NCI-H1694 (cell line): ENCODE measurements at regions not wholly inside any gene's neighbourhood (a gene's known extent, or its start where the extent isn't known, plus 50 kb on each side); places are given as distances from the start of the nearest gene placed in this dataset.
"Not testable (repeated sequence)": the region's sequence is repeated elsewhere in the genome, so short reads cannot be mapped to it uniquely, and the experiment has no call there.

ENCODE experiments used
- DNase-seq: peaks from one replicate; lab custom pipeline; 2025; lab: John Stamatoyannopoulos, UW

DNA sequence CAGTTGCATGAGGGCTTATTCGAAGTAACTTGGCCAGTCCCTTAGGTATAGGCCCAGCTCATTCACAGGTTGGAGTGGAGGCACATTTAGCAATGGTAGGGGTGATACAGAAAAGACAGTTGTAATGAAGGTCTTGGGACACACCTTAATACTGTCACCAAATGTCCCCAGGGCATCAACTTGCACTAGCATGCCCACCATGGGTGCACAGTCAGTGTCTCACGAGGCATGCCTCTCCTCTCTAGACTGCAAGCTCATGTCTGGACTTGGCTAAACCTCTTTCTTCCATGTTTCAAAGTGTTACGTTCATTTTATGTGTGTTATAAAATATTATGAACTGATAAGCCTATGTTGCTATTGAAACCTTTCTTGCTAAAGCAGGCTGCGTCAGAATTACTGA, 124.0 kb upstream of the ECI2 start:
- DNase-seq = no peak

GRCh38 chr6:4258733-4259132, 123.4 kb upstream of the ECI2 start:
- DNase-seq = no peak

DNA sequence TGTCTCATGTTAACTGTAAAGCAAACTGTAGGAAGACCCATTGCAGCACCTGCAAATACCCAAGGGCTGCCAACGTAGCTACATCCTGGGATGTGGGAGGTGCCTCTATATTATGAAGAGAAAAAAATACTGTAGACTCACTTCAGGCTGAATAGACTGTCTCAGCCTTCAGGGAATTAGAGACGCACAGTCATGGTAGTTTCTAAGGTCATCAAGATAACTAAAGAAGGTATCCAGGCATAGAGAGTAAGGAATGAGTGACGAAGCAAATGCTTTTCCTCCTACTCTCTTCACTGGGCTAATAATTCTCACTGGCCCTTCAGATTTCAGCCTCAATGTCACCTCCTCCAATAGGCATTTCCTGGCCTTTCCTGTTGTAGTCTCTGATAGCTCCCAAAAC, 121.6 kb upstream of the ECI2 start:
- no peak for DNase-seq

DNA sequence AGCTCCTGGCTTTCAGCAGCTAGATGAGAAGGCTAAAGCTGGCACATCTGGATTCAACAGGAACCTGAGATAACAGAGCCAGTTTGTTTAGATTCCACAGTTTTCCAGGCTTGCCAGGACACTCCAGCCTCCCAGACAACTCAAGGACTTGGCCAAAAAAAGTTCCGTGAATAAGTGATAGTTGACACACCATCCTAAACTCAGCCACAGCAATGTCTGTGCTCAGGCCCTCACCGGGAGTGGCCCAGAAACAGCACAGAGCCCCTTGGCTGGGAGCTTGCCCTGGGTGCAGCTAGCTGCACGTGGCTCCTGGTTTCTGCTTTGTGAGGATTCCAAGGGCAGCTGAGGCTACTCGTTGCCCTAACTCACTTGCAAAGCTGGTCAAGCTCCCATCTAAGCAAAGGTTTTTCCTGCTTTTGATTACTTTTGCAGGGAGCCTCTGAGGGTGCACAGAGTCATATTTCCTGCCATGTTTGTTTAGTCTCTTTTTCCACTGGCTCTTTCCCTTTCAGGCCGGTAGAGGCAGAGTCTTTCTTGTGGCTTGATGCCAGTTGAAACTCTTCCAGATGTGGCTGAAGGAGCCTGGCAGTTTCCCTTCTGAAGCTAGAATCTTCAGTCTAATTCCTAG, 118.3 kb upstream of the ECI2 start:
- DNase-seq = no peak

GRCh38 chr6:4252445-4252844, 117.1 kb upstream of the ECI2 start:
- DNase-seq = not testable (repeated sequence)

GRCh38 chr6:4250645-4251044, 115.3 kb upstream of the ECI2 start:
- DNase-seq = no peak

DNA sequence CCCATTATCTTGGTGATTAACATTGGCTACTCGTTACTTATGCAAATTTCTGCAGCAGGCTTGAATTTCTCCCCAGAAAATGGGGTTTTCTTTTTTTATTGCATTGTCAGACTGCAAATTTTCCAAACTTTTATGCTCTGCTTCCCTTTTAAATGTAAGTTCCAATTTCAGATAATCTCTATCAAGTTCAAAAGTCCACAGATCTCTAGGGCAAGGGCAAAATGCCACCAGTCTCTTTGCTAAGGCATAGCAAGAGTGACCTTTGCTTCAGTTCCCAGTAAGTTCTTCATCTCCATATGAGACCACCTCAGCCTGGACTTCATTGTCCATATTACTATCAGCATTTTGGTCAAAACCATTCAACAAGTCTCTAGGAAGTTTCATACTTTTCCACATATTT, 108.5 kb upstream of the ECI2 start:
- DNase-seq = not testable (repeated sequence)

DNA sequence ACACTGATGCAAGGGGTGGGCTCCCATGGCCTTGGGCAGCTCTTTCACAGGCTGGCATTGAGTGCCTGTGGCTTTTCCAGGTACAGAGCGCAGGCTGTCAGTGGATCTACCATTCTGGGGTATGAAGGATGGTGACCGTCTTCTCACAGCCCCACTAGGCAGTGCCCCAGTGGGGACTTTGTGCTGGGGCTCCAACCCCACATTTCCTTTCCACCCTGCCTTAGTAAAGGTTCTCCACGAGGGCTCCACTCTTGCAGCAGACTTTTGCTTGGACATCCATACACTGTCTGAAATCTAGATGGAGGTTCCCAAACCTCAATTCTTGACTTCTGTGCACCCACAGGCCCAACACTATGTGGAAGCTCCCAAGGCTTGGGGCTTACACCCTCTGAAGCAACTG, 107.9 kb upstream of the ECI2 start:
- DNase-seq = no peak

- DNase-seq = no peak
Observed at GRCh38 chr6:4242601-4243000, 107.2 kb upstream of the ECI2 start.

DNA sequence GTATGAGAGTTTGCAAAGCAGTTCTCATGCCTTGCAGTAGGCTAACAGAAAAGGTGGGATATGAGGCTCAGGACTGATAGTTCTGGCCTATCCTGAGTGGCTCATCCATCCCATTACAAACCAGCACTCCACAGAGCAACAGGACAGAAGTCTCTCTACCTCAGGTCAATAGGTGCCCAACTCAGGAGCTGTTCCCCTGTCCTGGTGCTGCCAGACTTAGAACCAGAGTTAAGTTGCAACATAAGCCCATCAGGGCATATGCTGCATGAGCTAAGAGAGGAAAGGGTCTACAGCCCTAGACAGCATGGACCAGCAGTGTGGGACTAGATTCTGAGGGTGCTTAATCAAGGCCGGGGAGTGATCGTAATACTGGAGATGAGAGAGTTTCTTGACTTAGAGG, 104.8 kb upstream of the ECI2 start:
- no peak for DNase-seq

- no peak for DNase-seq
Observed at GRCh38 chr6:4225161-4225872, 89.9 kb upstream of the ECI2 start.

- DNase-seq = no peak
Observed at GRCh38 chr6:4224067-4224978, 88.9 kb upstream of the ECI2 start.

- DNase-seq = no peak
Observed at GRCh38 chr6:4220558-4220957, 85.2 kb upstream of the ECI2 start.

DNA sequence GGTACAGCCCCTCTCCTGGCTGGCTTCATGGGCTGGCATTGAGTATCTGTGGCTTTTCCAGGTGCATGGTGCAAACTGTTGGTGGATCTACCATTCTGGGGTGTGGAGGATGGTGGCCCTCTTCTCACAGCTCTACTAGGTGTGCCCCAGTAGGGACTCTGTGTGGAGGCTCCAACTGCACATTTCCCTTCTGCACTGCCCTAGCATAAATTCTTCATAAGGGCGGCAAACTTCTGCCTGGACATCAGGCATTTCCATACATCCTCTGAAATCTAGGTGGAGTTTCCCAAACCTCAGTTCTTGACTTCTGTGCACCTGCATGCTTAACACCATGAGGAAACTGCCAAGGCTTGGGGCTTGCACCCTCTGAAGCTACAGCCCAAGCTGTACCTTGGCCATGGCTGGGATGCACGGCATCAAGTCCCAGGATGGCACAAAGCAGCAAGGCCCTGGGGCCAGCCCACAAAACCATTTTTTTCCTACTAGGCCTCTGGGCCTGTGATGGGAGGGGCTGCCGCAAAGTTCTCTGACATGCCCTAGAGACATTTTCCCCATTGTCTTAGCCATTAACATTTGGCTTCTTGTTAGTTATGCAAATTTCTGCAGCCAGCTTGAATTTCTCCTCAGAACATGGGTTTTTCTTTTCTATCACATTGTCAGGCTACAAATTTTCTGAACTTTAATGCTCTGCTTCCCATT, 83.4 kb upstream of the ECI2 start:
- DNase-seq = not testable (repeated sequence)

GRCh38 chr6:4212588-4212987, 77.2 kb upstream of the ECI2 start:
- DNase-seq = no peak

- peak; percentile 5 for DNase-seq
Observed at GRCh38 chr6:4210629-4211419, 75.4 kb upstream of the ECI2 start.

- no peak for DNase-seq
Observed at GRCh38 chr6:4209196-4209595, 73.8 kb upstream of the ECI2 start.

DNA sequence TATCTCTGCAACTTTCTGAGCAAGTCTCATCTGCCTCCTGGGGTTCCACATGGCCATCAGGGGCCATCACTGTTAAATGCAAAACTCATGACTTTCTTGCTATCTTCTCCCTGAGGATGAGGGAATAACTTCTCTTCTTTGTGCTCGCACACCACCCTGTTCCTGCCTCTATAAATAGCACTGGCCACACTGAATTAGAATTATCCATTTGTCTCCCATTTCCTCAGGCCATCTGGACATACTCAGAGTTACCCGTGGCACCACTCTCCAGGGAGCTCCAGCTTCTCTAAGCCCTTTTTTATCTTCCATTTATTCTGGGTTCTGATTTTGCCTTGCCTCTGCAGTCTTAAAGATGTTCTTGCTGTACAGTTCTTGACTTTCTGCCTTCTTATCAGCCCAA, 72.8 kb upstream of the ECI2 start:
- no peak for DNase-seq

GRCh38 chr6:4203642-4204417, 68.5 kb upstream of the ECI2 start:
- DNase-seq = not testable (repeated sequence)

DNA sequence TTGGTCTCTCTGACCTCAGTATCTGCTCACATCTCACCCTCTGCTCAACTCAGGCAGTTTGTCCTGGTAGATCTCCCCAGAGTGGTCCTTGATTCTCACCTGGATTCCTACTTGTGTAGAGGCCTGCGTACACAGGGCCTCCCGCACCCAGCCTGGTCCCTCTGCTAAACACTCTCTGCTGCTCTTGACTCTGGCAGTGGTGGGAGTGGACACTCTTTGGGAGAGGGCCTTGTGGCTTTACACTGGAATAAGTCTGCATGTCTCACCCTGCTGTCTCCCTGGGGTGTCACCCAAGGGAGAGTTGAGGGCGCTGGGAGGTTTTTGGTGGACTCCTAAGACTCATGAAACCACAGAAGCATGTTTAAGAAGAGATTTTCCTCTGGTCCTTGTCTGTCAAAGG, 57.3 kb upstream of the ECI2 start:
- no peak for DNase-seq

DNA sequence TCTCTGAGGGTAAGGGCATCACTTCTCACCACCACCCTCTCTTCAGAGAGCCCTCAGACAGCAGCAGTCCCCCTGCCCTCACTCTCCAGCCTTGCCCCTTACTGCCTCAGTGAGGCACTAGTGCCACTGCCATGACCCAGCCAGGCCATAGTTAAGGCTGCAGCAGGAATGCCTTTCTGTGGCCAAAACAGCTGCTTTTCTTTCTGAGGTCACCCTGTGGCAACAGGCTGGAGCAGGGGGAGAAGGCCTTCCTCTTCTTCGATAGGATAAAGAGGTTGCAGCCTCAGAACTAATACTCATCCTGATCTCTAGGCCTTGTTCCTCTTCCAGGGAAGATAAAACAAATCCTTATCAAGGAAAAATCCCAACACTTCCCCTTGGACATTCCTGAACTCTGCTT, 56.8 kb upstream of the ECI2 start:
- DNase-seq = no peak
